ENCODE measurements at regions not wholly inside any gene's neighbourhood (a gene's known extent, or its start where the extent isn't known, plus 50 kb on each side); places are given as distances from the start of the nearest gene placed in this dataset.

DNA sequence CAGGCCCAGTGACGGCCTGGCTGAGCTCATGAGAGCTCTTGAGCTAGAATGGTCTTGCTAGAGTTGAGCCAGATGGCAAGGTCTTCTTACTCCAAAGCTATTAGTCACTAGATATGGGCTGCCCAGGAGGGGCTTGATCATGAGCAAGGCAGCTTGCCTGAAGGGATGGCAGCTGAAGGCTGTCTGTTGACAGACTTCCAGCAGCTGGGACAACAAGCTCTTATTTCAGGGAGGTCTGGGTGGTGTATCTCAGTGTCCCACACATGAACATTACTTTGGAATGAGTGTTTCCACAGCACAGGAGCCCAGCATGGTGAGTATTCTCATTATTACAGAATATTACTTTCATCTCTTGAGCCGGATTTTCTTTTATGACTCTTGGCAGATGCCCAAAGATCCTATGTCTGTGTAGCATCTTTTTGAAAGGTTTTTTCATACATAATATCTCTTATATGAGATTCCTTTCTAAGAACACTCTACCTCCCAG is 414.1 kb downstream of the ARHGEF28 start:
- DNase-seq = peak; percentile 79

GRCh38 chr5:74037321-74037720 is 411.3 kb downstream of the ARHGEF28 start:
- no peak for DNase-seq

DNA sequence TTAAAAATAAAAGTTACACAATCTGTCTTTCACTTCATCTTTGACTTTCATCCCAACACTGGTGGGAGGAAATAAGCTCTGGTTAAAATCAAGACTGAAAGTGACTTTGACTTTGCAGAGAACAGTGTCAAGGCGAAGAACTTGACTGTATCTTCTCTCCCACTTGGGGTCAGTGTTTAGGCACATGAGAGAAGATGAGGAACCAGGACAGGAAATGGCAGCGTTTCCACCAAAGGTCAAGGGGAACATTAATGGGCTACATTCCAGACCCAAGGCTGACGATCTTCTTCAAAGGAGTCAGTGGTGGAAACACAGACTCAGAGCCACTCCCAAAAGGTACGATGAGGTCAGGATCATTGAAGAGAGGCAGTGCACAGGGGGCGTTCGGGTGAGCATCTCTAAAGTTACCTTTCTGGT is 409.5 kb downstream of the ARHGEF28 start:
- DNase-seq = no peak

DNA sequence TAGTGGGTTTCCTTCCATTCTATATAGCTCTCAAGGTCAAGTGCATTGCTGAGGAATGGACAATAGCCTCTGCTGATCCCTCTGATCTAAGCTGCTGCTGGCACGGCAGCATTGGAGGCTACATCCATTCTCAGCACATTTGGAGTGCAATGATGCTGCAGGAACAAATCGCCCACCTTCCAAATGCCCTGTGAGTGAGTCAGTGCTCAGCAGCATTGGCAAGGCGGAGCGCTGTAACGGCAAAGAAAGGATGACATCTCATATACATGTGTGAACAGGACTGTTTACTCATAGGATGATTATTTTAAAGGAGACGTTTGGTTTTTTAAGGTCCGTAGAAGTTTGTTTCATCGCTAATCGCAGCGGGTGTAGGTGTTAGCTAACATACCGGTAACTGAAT is 408.7 kb downstream of the ARHGEF28 start:
- peak; percentile 32 for DNase-seq

- no peak for DNase-seq
Measured at GRCh38 chr5:74032617-74033016, 406.6 kb downstream of the ARHGEF28 start.

- no peak for DNase-seq
Measured at GRCh38 chr5:74031536-74031935, 405.5 kb downstream of the ARHGEF28 start.

- DNase-seq = no peak
Measured at GRCh38 chr5:74030821-74031220, 404.8 kb downstream of the ARHGEF28 start.

- no peak for DNase-seq
Measured at GRCh38 chr5:74030371-74030770, 404.4 kb downstream of the ARHGEF28 start.

DNA sequence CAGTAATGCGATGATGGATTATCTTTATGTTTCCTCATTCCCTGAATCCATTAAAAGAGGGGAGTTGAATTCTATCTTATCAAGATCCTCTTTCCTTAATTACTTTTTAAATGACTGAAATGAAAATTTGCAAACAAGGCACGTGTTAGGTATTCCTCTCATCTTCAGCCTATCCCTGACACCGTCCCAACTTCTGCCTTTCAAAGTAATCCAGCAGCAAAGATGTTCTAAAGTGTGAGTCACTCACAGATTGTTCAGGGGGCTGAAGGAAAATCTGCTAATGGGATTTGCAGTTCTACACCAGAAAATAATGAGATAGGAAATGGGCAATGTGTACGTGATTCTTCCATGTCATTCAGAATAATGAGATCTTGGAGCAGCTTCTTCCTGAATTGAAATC is 403.0 kb downstream of the ARHGEF28 start:
- no peak for DNase-seq

DNA sequence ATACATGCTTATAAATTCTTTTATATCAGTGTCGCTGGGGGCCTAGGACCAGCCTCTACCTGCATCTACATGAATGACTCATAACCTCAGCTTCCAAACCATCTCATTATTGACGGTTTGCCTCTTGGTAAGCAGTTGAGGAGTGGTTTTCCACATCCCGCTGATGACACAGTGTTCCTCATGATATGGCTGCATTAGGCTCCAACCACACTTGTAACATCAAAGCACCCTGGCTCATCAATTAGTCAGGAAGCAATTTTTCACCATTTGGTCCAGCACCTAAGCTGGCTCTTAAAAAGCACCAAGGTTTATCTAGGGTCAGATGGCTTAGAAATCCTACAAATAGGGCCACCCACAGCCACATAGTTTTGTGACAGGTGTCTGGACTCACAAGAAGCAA is 402.4 kb downstream of the ARHGEF28 start:
- no peak for DNase-seq

GRCh38 chr5:74027732-74028338 is 401.8 kb downstream of the ARHGEF28 start:
- DNase-seq = no peak

DNA sequence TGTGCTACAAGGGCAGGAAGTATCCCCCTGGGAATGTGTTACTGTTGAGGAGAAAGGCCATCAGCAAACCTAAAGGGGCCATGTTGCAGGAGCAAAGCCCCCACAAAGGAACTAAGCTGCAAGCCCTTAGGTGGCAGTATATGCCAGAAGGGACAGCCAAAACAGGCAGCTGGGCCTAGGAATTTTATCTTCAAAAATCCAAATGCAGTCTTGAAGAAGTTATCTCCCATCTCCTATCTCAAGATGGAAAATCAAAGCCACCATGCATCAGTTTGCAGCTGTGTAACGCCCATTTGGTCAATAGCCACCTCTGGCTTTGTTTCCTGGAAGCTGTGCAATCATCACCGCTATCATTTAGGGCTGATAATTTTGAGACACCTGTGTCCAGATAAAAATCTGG is 400.3 kb downstream of the ARHGEF28 start:
- DNase-seq = no peak

GRCh38 chr5:74021126-74021525 is 395.1 kb downstream of the ARHGEF28 start:
- DNase-seq = no peak

DNA sequence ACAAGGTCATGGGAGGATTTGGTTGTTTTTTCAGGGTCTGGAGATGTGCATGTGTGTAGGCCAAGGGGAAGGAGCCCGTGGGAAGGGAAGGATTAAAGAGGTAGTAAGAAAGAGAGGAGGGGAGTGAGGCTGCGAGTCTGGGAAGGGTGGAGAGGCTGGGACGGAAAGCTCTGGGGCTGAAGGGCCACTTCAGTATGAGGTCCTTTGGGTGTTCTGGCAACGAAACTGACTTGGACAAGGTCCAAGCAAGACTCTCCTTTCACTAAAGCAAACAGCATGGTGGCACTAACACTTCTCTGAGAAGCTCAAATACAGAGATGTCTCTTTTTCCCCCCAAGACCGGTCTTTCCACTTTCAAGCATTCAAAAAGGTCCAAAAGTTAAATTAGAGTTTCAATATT is 394.5 kb downstream of the ARHGEF28 start:
- no peak for DNase-seq

GRCh38 chr5:74019923-74020322 is 393.9 kb downstream of the ARHGEF28 start:
- DNase-seq = no peak

- DNase-seq = no peak
Measured at GRCh38 chr5:74017786-74018211, 391.8 kb downstream of the ARHGEF28 start.

DNA sequence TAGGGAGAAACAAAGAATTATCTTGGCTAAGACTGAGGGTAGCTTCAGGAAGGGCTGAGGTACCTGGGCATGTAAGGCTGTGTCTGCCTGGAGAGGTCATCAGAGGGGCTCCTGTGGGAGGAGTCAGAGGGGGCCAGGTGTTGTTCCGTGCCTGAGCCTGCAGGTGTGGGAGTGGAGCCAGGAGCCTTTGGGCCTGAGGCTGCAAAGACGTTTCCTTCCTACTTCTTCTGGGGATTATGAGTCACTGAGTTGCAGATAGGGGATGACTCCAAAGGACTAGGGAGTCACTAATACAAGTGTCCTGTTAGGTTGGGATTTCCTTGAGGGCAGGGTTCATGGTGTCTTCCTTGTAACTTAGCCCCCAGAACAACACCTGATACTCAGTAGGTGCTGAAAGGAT is 391.1 kb downstream of the ARHGEF28 start:
- DNase-seq = no peak

DNA sequence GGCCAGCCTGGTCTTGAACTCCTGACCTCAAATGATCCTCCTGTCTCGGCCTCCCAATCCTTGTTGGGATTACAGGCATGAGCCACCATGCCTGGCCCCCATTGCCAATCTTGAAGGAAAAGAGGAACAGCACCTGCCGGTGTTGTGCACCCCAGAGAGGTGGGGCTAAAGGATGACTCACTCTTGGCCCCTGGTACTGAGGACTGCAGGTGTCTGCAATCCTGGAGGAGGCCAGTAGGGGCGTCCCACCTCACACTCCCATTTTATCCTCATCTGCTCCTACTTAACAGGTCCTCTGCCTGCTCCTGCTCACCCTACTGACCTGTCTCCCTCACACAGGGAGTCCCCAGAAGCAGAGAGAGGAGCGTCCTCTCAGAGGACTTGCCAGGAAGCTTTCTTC is 390.4 kb downstream of the ARHGEF28 start:
- no peak for DNase-seq

DNA sequence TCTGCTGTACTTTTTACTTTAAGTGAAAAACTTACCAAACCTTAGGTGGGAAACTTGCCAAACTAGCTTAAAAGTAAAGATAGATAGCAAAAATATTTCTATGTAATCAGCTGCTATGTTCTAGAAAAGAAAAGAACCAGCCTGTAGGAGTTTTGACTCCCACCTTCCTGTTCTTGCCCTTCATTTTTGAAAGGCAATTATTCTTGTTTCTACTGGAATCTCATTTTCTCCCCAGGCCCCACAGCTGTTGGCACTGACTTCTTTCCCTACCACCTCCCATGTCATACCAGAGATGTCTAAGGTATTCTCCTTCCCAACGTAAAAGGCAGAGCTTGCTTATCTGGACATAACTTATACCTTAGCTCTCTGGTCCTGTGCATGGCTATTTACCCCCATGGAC is 389.7 kb downstream of the ARHGEF28 start:
- DNase-seq = no peak

DNA sequence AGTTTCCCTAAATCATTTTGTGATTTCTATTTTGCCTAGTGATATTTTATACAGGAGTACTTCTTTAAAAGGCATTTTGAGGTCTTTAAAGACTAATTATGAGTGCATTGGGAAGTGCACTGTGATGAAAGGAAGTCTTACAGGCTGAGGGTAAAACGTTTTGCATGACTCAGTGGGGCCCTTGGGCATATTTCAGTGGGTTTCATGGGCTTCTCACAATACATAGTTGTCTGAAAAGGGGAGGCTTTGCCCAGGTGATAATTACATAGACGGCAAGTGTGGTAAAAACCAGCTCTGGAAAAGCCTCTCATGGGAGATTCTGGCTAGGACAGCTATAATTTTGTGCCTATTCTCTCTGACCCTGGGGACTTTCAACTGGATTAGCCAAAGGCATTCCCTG is 387.2 kb downstream of the ARHGEF28 start:
- no peak for DNase-seq

DNA sequence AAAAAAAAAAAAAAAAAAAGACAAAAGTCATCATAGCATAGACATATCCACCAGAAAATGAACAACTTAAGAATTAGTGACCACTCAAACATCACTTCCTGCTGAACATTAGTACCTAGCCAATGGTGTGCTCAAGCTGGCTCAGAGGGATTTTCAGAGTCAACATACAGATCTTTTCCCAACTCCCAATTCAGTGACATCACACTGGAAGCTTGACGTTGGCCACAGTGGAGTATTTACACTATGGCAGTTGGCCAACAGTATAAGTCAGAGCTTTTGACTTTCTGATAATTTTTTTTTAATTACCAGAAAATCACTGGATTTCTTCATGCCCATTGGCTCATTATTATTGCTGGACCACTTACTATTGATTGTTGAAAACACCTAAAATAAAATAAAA is 383.5 kb downstream of the ARHGEF28 start:
- no peak for DNase-seq

DNA sequence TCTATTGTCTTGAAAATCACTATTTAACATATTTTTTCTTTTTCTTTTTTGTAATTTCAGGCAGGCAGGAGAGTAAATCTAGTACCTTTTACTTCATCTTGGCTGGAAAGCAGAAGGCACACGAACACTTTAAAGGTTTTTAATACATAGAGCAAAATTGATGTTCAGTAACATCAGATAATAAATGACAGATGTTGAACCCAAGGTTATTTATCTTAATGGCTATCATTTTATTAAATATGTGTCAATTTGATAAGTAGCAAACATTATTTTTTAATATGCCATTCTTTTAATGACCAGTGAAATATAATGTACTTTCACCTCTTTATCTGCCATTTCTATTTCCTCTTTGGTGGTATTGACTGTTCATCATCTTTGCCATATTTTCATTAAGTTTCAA is 381.2 kb downstream of the ARHGEF28 start:
- DNase-seq = no peak

GRCh38 chr5:73999297-73999696 is 373.3 kb downstream of the ARHGEF28 start:
- DNase-seq = peak; percentile 18

DNA sequence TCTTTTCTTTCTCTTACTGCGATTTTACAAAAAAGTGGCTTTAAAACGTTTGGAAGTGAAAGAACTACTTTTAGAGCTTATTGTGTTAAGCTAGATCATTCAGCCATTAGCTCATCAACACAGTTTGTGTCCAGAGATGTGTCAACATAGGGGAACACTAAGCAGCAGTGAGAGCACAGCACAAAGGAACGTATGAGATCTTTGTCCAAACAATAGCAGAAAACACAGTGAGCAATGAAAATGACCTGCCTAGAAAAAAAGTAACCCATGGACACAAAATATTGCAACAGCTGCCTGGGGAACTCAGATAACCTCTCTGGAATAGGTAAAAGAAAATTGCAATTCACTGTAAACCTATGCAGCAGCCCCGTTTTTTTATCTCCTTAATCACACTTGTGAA is 372.5 kb downstream of the ARHGEF28 start:
- DNase-seq = no peak

GRCh38 chr5:73997960-73998359 is 372.0 kb downstream of the ARHGEF28 start:
- DNase-seq = no peak

All from NCI-H1694 treated with DMSO at 0.1 percent for 48 hours (cell line).